Stomach (tissue), 8 donors: ENCODE measurements at regions not wholly inside any gene's neighbourhood (a gene's known extent, or its start where the extent isn't known, plus 50 kb on each side); places are given as distances from the start of the nearest gene placed in this dataset.

ENCODE experiments used
- DNase-seq, 2 donors: peaks; one replicate each; pipeline versions ENCODE4 v3.0.0 to v3.0.0-alpha.2; 2013 to 2019
- H3K27ac ChIP-seq, 5 donors: fragments of 200-600 bp in 4 of 5; sonication (generic) in 4 of 5; one replicate each; pipeline ENCODE4 v1.5.1; 2013 to 2019; ENCODE audit warnings: mild to moderate bottlenecking in 1 of 5, moderate library complexity in 1 of 5
- H3K27me3 ChIP-seq, 3 donors: fragments of 200-600 bp; sonication (generic); one replicate each; pipeline ENCODE4 v1.5.1; 2017 to 2019; ENCODE audit warnings: mixed run types in 1 of 3
- H3K36me3 ChIP-seq, 4 donors: fragments of 200-600 bp; sonication (generic); 1 replicate in 3 of 4; 2 replicates in 1 of 4; pipeline ENCODE4 v1.5.1; 2016 to 2019
- H3K4me1 ChIP-seq, 4 donors: fragments of 200-600 bp; sonication (generic); one replicate each; pipeline ENCODE4 v1.5.1; 2016 to 2019
- H3K4me3 ChIP-seq, 4 donors: fragments of 200-600 bp; sonication (generic) in 3 of 4; one replicate each; pipeline ENCODE4 v1.5.1; 2016 to 2019; ENCODE audit warnings: mild to moderate bottlenecking in 1 of 4
- H3K9me3 ChIP-seq, 4 donors: fragments of 200-600 bp; sonication (generic); one replicate each; pipeline ENCODE4 v1.5.1; 2016 to 2019
- EP300 ChIP-seq: sonication (generic); formaldehyde crosslinking; IDR thresholded peaks from one replicate; pipeline ENCODE4 v1.6.1; 2017; ENCODE audit warnings: antibody characterized with exemption
- POLR2A ChIP-seq, 4 donors: fragments of 450-650 bp; IDR thresholded peaks; one replicate each; pipeline ENCODE4 v1.6.1; 2016; ENCODE audit warnings: antibody characterized with exemption in 4 of 4, control low read depth in 2 of 4, mild to moderate bottlenecking in 1 of 4, moderate library complexity in 1 of 4
- POLR2AphosphoS5 ChIP-seq, 3 donors: sonication (generic); formaldehyde crosslinking; IDR thresholded peaks; one replicate each; pipeline ENCODE4 v1.6.1; 2016; ENCODE audit warnings: antibody characterized with exemption in 3 of 3
- WGBS, 5 donors: extraction: QIAGEN DNeasy Blood & Tissue Kit in 3 of 5; methylation state at CpG; one replicate each; pipeline versions ENCODE4 v1.1.5 to v1.1.7; 2013 to 2018; 5-methylcytosine and 5-hydroxymethylcytosine counted together
- intact Hi-C: fragments of 100-400 bp; cut with DNase I; formaldehyde crosslinking; loops from one replicate; pipeline ENCODE4 v1.15.1; 2023; ENCODE audit warnings: low total_unique reads
- TF ChIP-seq, protein P1 (sequence below), 7 experiments: fragments of 450-650 bp in 4 of 7; fragments of 200-600 bp in 3 of 7; sonication (generic) in 3 of 7; IDR thresholded peaks; one replicate each; pipeline ENCODE4 v1.5.1; 2016 to 2019; ENCODE audit warnings: antibody characterized with exemption in 7 of 7, control low read depth in 2 of 7, mild to moderate bottlenecking in 1 of 7
- donor health status: healthy with polysubstance abuse.
- donor health status: Bipolar disorder and iron deficiency.
- donor health status: healthy.

- Histone ChIP-seq H3K36me3 (no peaks in the 10 kb centered on the region), H3K4me1 (no peaks in the 10 kb centered on the region), H3K27ac (no peak overlapping the region), H3K4me3 (no peak overlapping the region), H3K27me3 (no peaks in the 10 kb centered on the region), H3K9me3 (peaks cover 0 to 3% (median 0%) of the 10 kb centered on the region in 4 donors)
- no peak for DNase-seq
- TF ChIP-seq, protein P1, sequence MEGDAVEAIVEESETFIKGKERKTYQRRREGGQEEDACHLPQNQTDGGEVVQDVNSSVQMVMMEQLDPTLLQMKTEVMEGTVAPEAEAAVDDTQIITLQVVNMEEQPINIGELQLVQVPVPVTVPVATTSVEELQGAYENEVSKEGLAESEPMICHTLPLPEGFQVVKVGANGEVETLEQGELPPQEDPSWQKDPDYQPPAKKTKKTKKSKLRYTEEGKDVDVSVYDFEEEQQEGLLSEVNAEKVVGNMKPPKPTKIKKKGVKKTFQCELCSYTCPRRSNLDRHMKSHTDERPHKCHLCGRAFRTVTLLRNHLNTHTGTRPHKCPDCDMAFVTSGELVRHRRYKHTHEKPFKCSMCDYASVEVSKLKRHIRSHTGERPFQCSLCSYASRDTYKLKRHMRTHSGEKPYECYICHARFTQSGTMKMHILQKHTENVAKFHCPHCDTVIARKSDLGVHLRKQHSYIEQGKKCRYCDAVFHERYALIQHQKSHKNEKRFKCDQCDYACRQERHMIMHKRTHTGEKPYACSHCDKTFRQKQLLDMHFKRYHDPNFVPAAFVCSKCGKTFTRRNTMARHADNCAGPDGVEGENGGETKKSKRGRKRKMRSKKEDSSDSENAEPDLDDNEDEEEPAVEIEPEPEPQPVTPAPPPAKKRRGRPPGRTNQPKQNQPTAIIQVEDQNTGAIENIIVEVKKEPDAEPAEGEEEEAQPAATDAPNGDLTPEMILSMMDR (IDR thresholded peaks at IDR 0.05), result no peak
- TF ChIP-seq EP300, result no peak
- no peak for TF ChIP-seq POLR2AphosphoS5 (IDR thresholded peaks at IDR 0.05)
- TF ChIP-seq POLR2A (IDR thresholded peaks at IDR 0.05), result no peak
- 46 to 59% (median 56%) methylated on average over 2 of the region's 2 CpGs for WGBS, 5 donors
- intact Hi-C loops, result no loop called here
Measured at GRCh38 chr13:63435667-63436324, 2020.1 kb upstream of the PCDH20 start.

GRCh38 chr13:63433546-63434150, 2018.0 kb upstream of the PCDH20 start:
- Histone ChIP-seq H3K9me3 (no peaks in the 10 kb centered on the region), H3K4me3 (no peak overlapping the region), H3K27ac (no peak overlapping the region), H3K27me3 (no peaks in the 10 kb centered on the region), H3K36me3 (no peaks in the 10 kb centered on the region), H3K4me1 (no peaks in the 10 kb centered on the region)
- intact Hi-C loops, result no loop called here
- no peak for DNase-seq
- TF ChIP-seq EP300 (no peak), POLR2A (IDR thresholded peaks at IDR 0.05) (no peak), POLR2AphosphoS5 (IDR thresholded peaks at IDR 0.05) (no peak)
- TF ChIP-seq, protein P1 (IDR thresholded peaks at IDR 0.05), result no peak

DNA sequence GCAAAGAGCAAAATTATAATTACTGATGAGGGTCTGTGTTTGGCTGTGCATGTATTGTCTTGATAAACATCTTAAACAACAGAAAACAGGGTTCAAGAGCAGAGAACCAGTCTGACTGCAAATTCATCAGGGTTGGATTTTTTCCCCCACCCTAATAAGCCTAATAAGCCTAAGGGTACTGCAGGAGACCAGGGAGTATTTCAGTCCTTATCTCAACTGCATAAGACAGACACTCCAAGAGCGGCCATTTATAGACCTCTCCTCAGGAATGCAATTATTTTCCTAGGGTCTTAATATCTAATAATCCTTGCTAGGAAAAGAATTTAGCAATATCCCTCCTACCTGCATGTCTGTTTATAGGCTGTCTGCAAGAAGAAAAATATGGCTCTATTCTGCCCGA, 2011.5 kb upstream of the PCDH20 start:
- H3K4me3 ChIP-seq, result no peak overlapping the region
- WGBS, 5 donors, result 91 to 96% (median 95%) methylated on average over 2 of the region's 2 CpGs
- DNase-seq, result no peak
- no peak overlapping the region for H3K27ac ChIP-seq
- intact Hi-C loops, result no loop called here
- no peaks in the 10 kb centered on the region for H3K4me1 ChIP-seq
- H3K27me3 ChIP-seq, result no peaks in the 10 kb centered on the region
- peaks cover 0 to 4% (median 0%) of the 10 kb centered on the region in 4 donors for H3K9me3 ChIP-seq
- H3K36me3 ChIP-seq, result no peaks in the 10 kb centered on the region
- TF ChIP-seq EP300 (no peak), POLR2A (IDR thresholded peaks at IDR 0.05) (no peak), POLR2AphosphoS5 (IDR thresholded peaks at IDR 0.05) (no peak)
- TF ChIP-seq, protein P1 (IDR thresholded peaks at IDR 0.05), result no peak

GRCh38 chr13:63425131-63425530, 2009.5 kb upstream of the PCDH20 start:
- no peaks in the 10 kb centered on the region for H3K4me1 ChIP-seq
- H3K9me3 ChIP-seq, result peaks cover 0 to 4% (median 0%) of the 10 kb centered on the region in 4 donors
- no peak for DNase-seq
- H3K27ac ChIP-seq, result no peak overlapping the region
- no peaks in the 10 kb centered on the region for H3K36me3 ChIP-seq
- WGBS, 5 donors, result 41 to 62% (median 52%) methylated on average over 2 of the region's 2 CpGs
- no peak overlapping the region for H3K4me3 ChIP-seq
- TF ChIP-seq POLR2AphosphoS5 (IDR thresholded peaks at IDR 0.05) (no peak), EP300 (no peak), POLR2A (IDR thresholded peaks at IDR 0.05) (no peak)
- TF ChIP-seq, protein P1 (IDR thresholded peaks at IDR 0.05), result no peak
- no peaks in the 10 kb centered on the region for H3K27me3 ChIP-seq
- intact Hi-C loops, result no loop called here
